Spinal cord (tissue), 9 donors: ENCODE measurements at regions not wholly inside any gene's neighbourhood (a gene's known extent, or its start where the extent isn't known, plus 50 kb on each side); places are given as distances from the start of the nearest gene placed in this dataset.

Source experiments
- DNase-seq, 6 donors: peaks; one replicate each; pipeline versions ENCODE4 v3.0.0 to v3.0.0-alpha.2; 2013 to 2015; ENCODE audit warnings: low spot score in 6 of 6, low read depth in 4 of 6
- H3K27ac ChIP-seq: one replicate; pipeline ENCODE4 v1.5.1; 2013; ENCODE audit warnings: low read depth, low read length, control low read depth
- H3K27me3 ChIP-seq: one replicate; pipeline ENCODE4 v1.6.1; 2013; ENCODE audit warnings: low read length; ENCODE audit not compliant: control insufficient read depth, insufficient read depth
- H3K36me3 ChIP-seq: one replicate; pipeline ENCODE4 v1.6.1; 2013; ENCODE audit warnings: low read length; ENCODE audit not compliant: control insufficient read depth, insufficient read depth
- H3K4me1 ChIP-seq: one replicate; pipeline ENCODE4 v1.6.1; 2013; ENCODE audit warnings: low read length; ENCODE audit not compliant: control insufficient read depth, insufficient read depth
- H3K4me3 ChIP-seq: one replicate; pipeline ENCODE4 v1.5.1; 2013; ENCODE audit warnings: low read depth, low read length, control low read depth
- H3K9me3 ChIP-seq: one replicate; pipeline ENCODE4 v1.6.1; 2013; ENCODE audit warnings: low read length; ENCODE audit not compliant: control insufficient read depth, insufficient read depth
- WGBS: methylation state at CpG from one replicate; pipeline ENCODE4 v1.1.5; 2013; ENCODE audit warnings: missing lambda C conversion rate; ENCODE audit not compliant: insufficient coverage; 5-methylcytosine and 5-hydroxymethylcytosine counted together
- donor health status: healthy.

- no peaks in the 10 kb centered on the region for H3K27me3 ChIP-seq
- DNase-seq, result peak in 1 of 6 donors; percentile 75
- 60% methylated on average over 1 of the region's 3 CpGs for WGBS
- H3K27ac ChIP-seq, result no peak overlapping the region
- H3K4me1 ChIP-seq, result no peaks in the 10 kb centered on the region
- no peaks in the 10 kb centered on the region for H3K36me3 ChIP-seq
- no peaks in the 10 kb centered on the region for H3K9me3 ChIP-seq
- no peak overlapping the region for H3K4me3 ChIP-seq
Observed at GRCh38 chr13:31437975-31438374, 238.2 kb downstream of the B3GLCT start.

- DNase-seq, result no peak
- Histone ChIP-seq H3K4me1 (no peaks in the 10 kb centered on the region), H3K27ac (no peak overlapping the region), H3K9me3 (no peaks in the 10 kb centered on the region), H3K4me3 (no peak overlapping the region), H3K36me3 (no peaks in the 10 kb centered on the region), H3K27me3 (no peaks in the 10 kb centered on the region)
- WGBS, result 67% methylated on average over 2 of the region's 2 CpGs
Observed at GRCh38 chr13:31440132-31440531, 240.4 kb downstream of the B3GLCT start.

GRCh38 chr13:31441800-31442510, 242.2 kb downstream of the B3GLCT start:
- Histone ChIP-seq H3K4me3 (no peak overlapping the region), H3K27ac (no peak overlapping the region), H3K9me3 (no peaks in the 10 kb centered on the region), H3K4me1 (no peaks in the 10 kb centered on the region), H3K27me3 (no peaks in the 10 kb centered on the region), H3K36me3 (no peaks in the 10 kb centered on the region)
- 64% methylated on average over 9 of the region's 9 CpGs for WGBS
- peak in 1 of 6 donors; percentile 17 for DNase-seq

- Histone ChIP-seq H3K9me3 (no peaks in the 10 kb centered on the region), H3K36me3 (no peaks in the 10 kb centered on the region), H3K27me3 (no peaks in the 10 kb centered on the region), H3K4me3 (no peak overlapping the region), H3K27ac (no peak overlapping the region), H3K4me1 (no peaks in the 10 kb centered on the region)
- DNase-seq, result no peak
- WGBS, result 90% methylated on average over 4 of the region's 4 CpGs
Observed at GRCh38 chr13:31442571-31442970, 242.8 kb downstream of the B3GLCT start.

GRCh38 chr13:31444266-31444856, 244.6 kb downstream of the B3GLCT start:
- H3K4me1 ChIP-seq, result no peaks in the 10 kb centered on the region
- no peaks in the 10 kb centered on the region for H3K36me3 ChIP-seq
- no peak overlapping the region for H3K4me3 ChIP-seq
- peak in 1 of 6 donors; percentile 41 for DNase-seq
- H3K9me3 ChIP-seq, result no peaks in the 10 kb centered on the region
- no peak overlapping the region for H3K27ac ChIP-seq
- WGBS, result 75% methylated on average over 2 of the region's 3 CpGs
- H3K27me3 ChIP-seq, result no peaks in the 10 kb centered on the region

- H3K4me1 ChIP-seq, result no peaks in the 10 kb centered on the region
- no peak overlapping the region for H3K27ac ChIP-seq
- H3K4me3 ChIP-seq, result no peak overlapping the region
- no peak for DNase-seq
- no peaks in the 10 kb centered on the region for H3K36me3 ChIP-seq
- H3K9me3 ChIP-seq, result no peaks in the 10 kb centered on the region
- 100% methylated on average over 2 of the region's 2 CpGs for WGBS
- no peaks in the 10 kb centered on the region for H3K27me3 ChIP-seq
Observed at GRCh38 chr13:31452525-31452924, 252.8 kb downstream of the B3GLCT start.

GRCh38 chr13:31455581-31455980, 255.8 kb downstream of the B3GLCT start:
- no peaks in the 10 kb centered on the region for H3K9me3 ChIP-seq
- H3K4me3 ChIP-seq, result no peak overlapping the region
- no peaks in the 10 kb centered on the region for H3K4me1 ChIP-seq
- H3K27me3 ChIP-seq, result no peaks in the 10 kb centered on the region
- H3K27ac ChIP-seq, result no peak overlapping the region
- no peak for DNase-seq
- H3K36me3 ChIP-seq, result no peaks in the 10 kb centered on the region

- no peak overlapping the region for H3K27ac ChIP-seq
- no peak overlapping the region for H3K4me3 ChIP-seq
- no peaks in the 10 kb centered on the region for H3K9me3 ChIP-seq
- no peaks in the 10 kb centered on the region for H3K4me1 ChIP-seq
- H3K27me3 ChIP-seq, result no peaks in the 10 kb centered on the region
- peak in 1 of 6 donors; percentile 72 for DNase-seq
- H3K36me3 ChIP-seq, result no peaks in the 10 kb centered on the region
Observed at GRCh38 chr13:31456056-31456455, 256.3 kb downstream of the B3GLCT start.

- Histone ChIP-seq H3K4me3 (no peak overlapping the region), H3K4me1 (no peaks in the 10 kb centered on the region), H3K27me3 (no peaks in the 10 kb centered on the region), H3K9me3 (no peaks in the 10 kb centered on the region), H3K27ac (no peak overlapping the region), H3K36me3 (no peaks in the 10 kb centered on the region)
- DNase-seq, result no peak
- no CpG with 5 or more reads among the region's 3 CpGs for WGBS
Observed at GRCh38 chr13:31460061-31460460, 260.3 kb downstream of the B3GLCT start.

GRCh38 chr13:31461923-31462322, 262.1 kb downstream of the B3GLCT start:
- no peak overlapping the region for H3K4me3 ChIP-seq
- WGBS, result no CpG with 5 or more reads among the region's 5 CpGs

More at GRCh38 chr13:31461923-31462322, 262.1 kb downstream of the B3GLCT start:
- Histone ChIP-seq H3K27me3 (no peaks in the 10 kb centered on the region), H3K4me1 (no peaks in the 10 kb centered on the region), H3K36me3 (no peaks in the 10 kb centered on the region), H3K9me3 (no peaks in the 10 kb centered on the region), H3K27ac (no peak overlapping the region)
- no peak for DNase-seq
